Neural cell (in vitro differentiated cells): ENCODE measurements at regions not wholly inside any gene's neighbourhood (a gene's known extent, or its start where the extent isn't known, plus 50 kb on each side); places are given as distances from the start of the nearest gene placed in this dataset.

Source experiments
- H2AFZ ChIP-seq: fragments of 200-600, 300-800 bp; sonication (generic), shearing (Covaris generic); 2 replicates; pipeline ENCODE4 v1.6.0; 2014; ENCODE audit warnings: low read depth, mild to moderate bottlenecking, antibody characterized with exemption, low read length, moderate library complexity
- H3F3A ChIP-seq: fragments of 200-600 bp; shearing (Covaris generic); 2 replicates; pipeline ENCODE4 v1.6.1; 2016; ENCODE audit warnings: mild to moderate bottlenecking, moderate library complexity, mixed read lengths, antibody characterized with exemption, low read length; ENCODE audit not compliant: insufficient read depth, poor library complexity, severe bottlenecking
- H3K27ac ChIP-seq: fragments of 200-600, 300-800 bp; sonication (generic), shearing (Covaris generic); 2 replicates; pipeline ENCODE4 v1.5.1; 2014; ENCODE audit warnings: mild to moderate bottlenecking, low read length, moderate library complexity
- H3K27me3 ChIP-seq: fragments of 300-800, 200-600 bp; sonication (generic), shearing (Covaris generic); 2 replicates; pipeline ENCODE4 v1.6.0; 2014; ENCODE audit warnings: mild to moderate bottlenecking, low read depth, low read length, moderate library complexity; ENCODE audit not compliant: insufficient read depth
- H3K36me3 ChIP-seq: fragments of 300-800, 200-600 bp; sonication (generic), shearing (Covaris generic); 2 replicates; pipeline ENCODE4 v1.5.1; 2014; ENCODE audit warnings: mild to moderate bottlenecking, antibody characterized with exemption, low read length, moderate library complexity; ENCODE audit not compliant: insufficient read depth
- H3K4me2 ChIP-seq: fragments of 300-800, 200-600 bp; sonication (generic), shearing (Covaris generic); 2 replicates; pipeline ENCODE4 v1.6.0; 2014; ENCODE audit warnings: mild to moderate bottlenecking, low read length
- H3K4me3 ChIP-seq: fragments of 300-800, 200-600 bp; sonication (generic), shearing (Covaris generic); 2 replicates; pipeline ENCODE4 v1.5.1; 2014; ENCODE audit warnings: mild to moderate bottlenecking, low read length, moderate library complexity
- H3K79me2 ChIP-seq: fragments of 200-600 bp; shearing (Covaris generic); replicated peaks from 2 replicates; pipeline ENCODE4 v1.6.0; 2014; ENCODE audit warnings: mild to moderate bottlenecking, low read length, moderate library complexity; ENCODE audit not compliant: insufficient read depth
- H3K9ac ChIP-seq: fragments of 300-800, 200-600 bp; sonication (generic), shearing (Covaris generic); 2 replicates; pipeline ENCODE4 v1.6.1; 2016; ENCODE audit warnings: mild to moderate bottlenecking, low read length, mixed read lengths
- H3K9me2 ChIP-seq: fragments of 200-600 bp; shearing (Covaris generic); 2 replicates; pipeline ENCODE4 v1.6.1; 2016; ENCODE audit warnings: mild to moderate bottlenecking, low read length, mixed read lengths; ENCODE audit not compliant: insufficient read depth
- H3K9me3 ChIP-seq: fragments of 200-600, 300-800 bp; sonication (generic), shearing (Covaris generic); 2 replicates; pipeline ENCODE4 v1.6.1; 2016; ENCODE audit warnings: mild to moderate bottlenecking, mixed run types, low read length, moderate library complexity, mixed read lengths
- H4K20me1 ChIP-seq: fragments of 200-600 bp; shearing (Covaris generic); 2 replicates; pipeline ENCODE4 v1.6.1; 2016; ENCODE audit warnings: mild to moderate bottlenecking, mixed run types; ENCODE audit not compliant: insufficient read depth
- EP300 ChIP-seq: fragments of 450-650 bp; conservative IDR thresholded peaks from 2 replicates; pipeline ENCODE4 v1.6.1; 2014; ENCODE audit warnings: antibody characterized with exemption, mild to moderate bottlenecking, moderate library complexity; ENCODE audit not compliant: poor library complexity, severe bottlenecking
- EZH2 ChIP-seq: fragments of 200-600, 300-800 bp; shearing (Covaris generic), sonication (generic); IDR thresholded peaks from 2 replicates; pipeline ENCODE4 v1.6.1; 2014; ENCODE audit warnings: antibody characterized with exemption, low read length, borderline replicate concordance, mild to moderate bottlenecking; ENCODE audit not compliant: insufficient read depth, poor library complexity, severe bottlenecking
- MXI1 ChIP-seq: fragments of 450-650 bp; conservative IDR thresholded peaks from 2 replicates; pipeline ENCODE4 v1.6.1; 2014; ENCODE audit warnings: antibody characterized with exemption, mild to moderate bottlenecking; ENCODE audit not compliant: poor library complexity, severe bottlenecking
- POLR2AphosphoS5 ChIP-seq: IDR thresholded peaks from 2 replicates; pipeline ENCODE4 v1.6.1; 2012
- RAD21 ChIP-seq: fragments of 450-650 bp; conservative IDR thresholded peaks from 2 replicates; pipeline ENCODE4 v1.6.1; 2014; ENCODE audit warnings: antibody characterized with exemption, mild to moderate bottlenecking, moderate library complexity
- SMC3 ChIP-seq: fragments of 450-650 bp; conservative IDR thresholded peaks from 2 replicates; pipeline ENCODE4 v1.6.1; 2014; ENCODE audit warnings: antibody characterized with exemption, mild to moderate bottlenecking, moderate library complexity; ENCODE audit not compliant: poor library complexity
- TAF1 ChIP-seq: IDR thresholded peaks from 2 replicates; pipeline ENCODE4 v1.6.1; 2012; ENCODE audit warnings: low read depth
- TF ChIP-seq, protein P1 (sequence below): fragments of 450-650 bp; IDR thresholded peaks from 2 replicates; pipeline ENCODE4 v1.5.1; 2014; ENCODE audit warnings: antibody characterized with exemption, mild to moderate bottlenecking, moderate library complexity; ENCODE audit not compliant: poor library complexity, severe bottlenecking
- TF ChIP-seq, protein P2 (sequence below): IDR thresholded peaks from 2 replicates; pipeline ENCODE4 v1.6.1; 2012; ENCODE audit warnings: borderline replicate concordance

DNA sequence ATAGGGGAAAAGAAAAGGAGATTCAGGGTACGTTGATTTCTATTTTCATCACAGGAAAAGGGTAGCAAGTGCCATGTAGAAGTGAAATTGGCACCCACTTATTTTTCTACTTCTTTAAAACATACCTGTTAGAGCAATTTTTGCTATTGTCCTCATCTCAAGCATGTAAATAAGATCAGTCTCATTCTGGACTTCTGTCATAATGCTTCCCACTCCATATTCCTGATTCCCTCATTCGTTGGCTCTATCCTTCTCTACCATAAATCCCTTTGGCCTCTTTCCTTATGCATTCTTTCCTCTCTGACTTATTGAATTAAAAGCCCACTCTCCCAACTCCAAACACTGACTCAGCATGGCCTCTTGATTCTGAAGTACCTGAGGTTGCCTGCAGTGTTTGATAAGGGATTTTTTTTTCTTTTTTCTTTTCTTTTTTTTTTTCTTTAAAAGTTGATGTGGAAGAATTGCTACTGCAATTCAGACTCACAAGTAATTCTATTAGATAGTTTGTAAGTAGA lies 465.7 kb downstream of the SLITRK6 start:
- Histone ChIP-seq H3K9ac (no peak overlapping the region), H3K9me3 (no peaks in the 10 kb centered on the region), H2AFZ (no peak overlapping the region), H3K4me3 (no peak overlapping the region), H3K27ac (no peak overlapping the region), H3K4me2 (no peak overlapping the region), H3K27me3 (no peaks in the 10 kb centered on the region), H3K36me3 (no peaks in the 10 kb centered on the region), H4K20me1 (no peaks in the 10 kb centered on the region), H3F3A (peaks cover 3% of the 10 kb centered on the region), H3K79me2 (no peaks in the 10 kb centered on the region), H3K9me2 (no peaks in the 10 kb centered on the region)
- TF ChIP-seq EZH2 (no peak), RAD21 (no peak), MXI1 (no peak)

DNA sequence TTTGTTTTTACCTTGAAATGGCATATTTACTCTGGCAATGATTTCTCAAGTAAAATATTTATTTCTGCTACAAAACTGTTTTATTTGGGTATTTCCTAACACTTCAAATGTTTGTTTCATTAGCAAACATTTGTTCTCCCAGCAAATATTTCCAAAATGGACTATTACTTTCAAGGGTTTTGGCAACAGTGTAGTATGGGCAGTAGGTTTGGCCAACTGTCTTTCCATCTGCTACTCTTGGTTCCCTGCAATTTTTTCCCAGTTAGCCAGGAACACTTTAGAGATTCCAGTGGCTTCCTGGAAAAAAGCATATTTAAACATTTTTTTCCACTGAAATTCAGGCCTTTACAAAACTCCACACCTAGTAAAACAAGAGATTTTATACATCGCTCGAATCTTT lies 466.6 kb downstream of the SLITRK6 start:
- Histone ChIP-seq H3K9ac (no peak overlapping the region), H2AFZ (no peak overlapping the region), H4K20me1 (no peaks in the 10 kb centered on the region), H3K4me3 (no peak overlapping the region), H3K27me3 (no peaks in the 10 kb centered on the region), H3K27ac (no peak overlapping the region), H3K4me2 (no peak overlapping the region), H3F3A (peaks cover 3% of the 10 kb centered on the region), H3K79me2 (no peaks in the 10 kb centered on the region), H3K9me2 (no peaks in the 10 kb centered on the region), H3K9me3 (no peaks in the 10 kb centered on the region), H3K36me3 (no peaks in the 10 kb centered on the region)
- TF ChIP-seq, protein P1, sequence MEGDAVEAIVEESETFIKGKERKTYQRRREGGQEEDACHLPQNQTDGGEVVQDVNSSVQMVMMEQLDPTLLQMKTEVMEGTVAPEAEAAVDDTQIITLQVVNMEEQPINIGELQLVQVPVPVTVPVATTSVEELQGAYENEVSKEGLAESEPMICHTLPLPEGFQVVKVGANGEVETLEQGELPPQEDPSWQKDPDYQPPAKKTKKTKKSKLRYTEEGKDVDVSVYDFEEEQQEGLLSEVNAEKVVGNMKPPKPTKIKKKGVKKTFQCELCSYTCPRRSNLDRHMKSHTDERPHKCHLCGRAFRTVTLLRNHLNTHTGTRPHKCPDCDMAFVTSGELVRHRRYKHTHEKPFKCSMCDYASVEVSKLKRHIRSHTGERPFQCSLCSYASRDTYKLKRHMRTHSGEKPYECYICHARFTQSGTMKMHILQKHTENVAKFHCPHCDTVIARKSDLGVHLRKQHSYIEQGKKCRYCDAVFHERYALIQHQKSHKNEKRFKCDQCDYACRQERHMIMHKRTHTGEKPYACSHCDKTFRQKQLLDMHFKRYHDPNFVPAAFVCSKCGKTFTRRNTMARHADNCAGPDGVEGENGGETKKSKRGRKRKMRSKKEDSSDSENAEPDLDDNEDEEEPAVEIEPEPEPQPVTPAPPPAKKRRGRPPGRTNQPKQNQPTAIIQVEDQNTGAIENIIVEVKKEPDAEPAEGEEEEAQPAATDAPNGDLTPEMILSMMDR, result no peak
- TF ChIP-seq EZH2 (no peak), SMC3 (no peak), TAF1 (no peak), RAD21 (no peak), MXI1 (no peak), EP300 (no peak), POLR2AphosphoS5 (no peak)
- TF ChIP-seq, protein P2, sequence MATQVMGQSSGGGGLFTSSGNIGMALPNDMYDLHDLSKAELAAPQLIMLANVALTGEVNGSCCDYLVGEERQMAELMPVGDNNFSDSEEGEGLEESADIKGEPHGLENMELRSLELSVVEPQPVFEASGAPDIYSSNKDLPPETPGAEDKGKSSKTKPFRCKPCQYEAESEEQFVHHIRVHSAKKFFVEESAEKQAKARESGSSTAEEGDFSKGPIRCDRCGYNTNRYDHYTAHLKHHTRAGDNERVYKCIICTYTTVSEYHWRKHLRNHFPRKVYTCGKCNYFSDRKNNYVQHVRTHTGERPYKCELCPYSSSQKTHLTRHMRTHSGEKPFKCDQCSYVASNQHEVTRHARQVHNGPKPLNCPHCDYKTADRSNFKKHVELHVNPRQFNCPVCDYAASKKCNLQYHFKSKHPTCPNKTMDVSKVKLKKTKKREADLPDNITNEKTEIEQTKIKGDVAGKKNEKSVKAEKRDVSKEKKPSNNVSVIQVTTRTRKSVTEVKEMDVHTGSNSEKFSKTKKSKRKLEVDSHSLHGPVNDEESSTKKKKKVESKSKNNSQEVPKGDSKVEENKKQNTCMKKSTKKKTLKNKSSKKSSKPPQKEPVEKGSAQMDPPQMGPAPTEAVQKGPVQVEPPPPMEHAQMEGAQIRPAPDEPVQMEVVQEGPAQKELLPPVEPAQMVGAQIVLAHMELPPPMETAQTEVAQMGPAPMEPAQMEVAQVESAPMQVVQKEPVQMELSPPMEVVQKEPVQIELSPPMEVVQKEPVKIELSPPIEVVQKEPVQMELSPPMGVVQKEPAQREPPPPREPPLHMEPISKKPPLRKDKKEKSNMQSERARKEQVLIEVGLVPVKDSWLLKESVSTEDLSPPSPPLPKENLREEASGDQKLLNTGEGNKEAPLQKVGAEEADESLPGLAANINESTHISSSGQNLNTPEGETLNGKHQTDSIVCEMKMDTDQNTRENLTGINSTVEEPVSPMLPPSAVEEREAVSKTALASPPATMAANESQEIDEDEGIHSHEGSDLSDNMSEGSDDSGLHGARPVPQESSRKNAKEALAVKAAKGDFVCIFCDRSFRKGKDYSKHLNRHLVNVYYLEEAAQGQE, result no peak

DNA sequence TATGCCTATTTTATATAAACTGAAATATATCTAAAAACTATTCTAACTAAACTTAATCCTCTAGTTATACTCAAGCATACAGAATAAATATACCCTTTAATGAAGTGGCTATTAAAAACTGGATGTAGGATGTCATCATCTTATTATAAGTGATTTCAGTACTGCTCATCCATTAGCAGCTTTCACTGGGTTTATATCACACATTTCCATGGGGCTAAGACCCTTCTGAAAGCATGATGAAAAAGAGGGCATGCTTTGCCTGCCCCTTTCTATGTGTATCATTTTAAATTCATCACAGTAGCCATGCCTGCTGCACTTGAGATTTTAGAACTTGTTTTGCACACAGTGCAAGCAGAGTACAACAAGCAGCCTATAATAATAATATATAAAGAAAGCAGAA lies 477.5 kb downstream of the SLITRK6 start:
- no peak overlapping the region for H3K27ac ChIP-seq
- H2AFZ ChIP-seq, result no peak overlapping the region
- no peak overlapping the region for H3K9ac ChIP-seq
- TF ChIP-seq, protein P2, result no peak
- no peak for TF ChIP-seq POLR2AphosphoS5
- no peak for TF ChIP-seq RAD21
- TF ChIP-seq SMC3, result no peak
- no peak for TF ChIP-seq EP300
- TF ChIP-seq MXI1, result no peak
- TF ChIP-seq EZH2, result no peak
- H3K9me3 ChIP-seq, result no peaks in the 10 kb centered on the region
- H3K79me2 ChIP-seq, result no peaks in the 10 kb centered on the region
- no peaks in the 10 kb centered on the region for H3F3A ChIP-seq
- no peaks in the 10 kb centered on the region for H3K36me3 ChIP-seq
- H4K20me1 ChIP-seq, result no peaks in the 10 kb centered on the region
- H3K9me2 ChIP-seq, result no peaks in the 10 kb centered on the region
- no peaks in the 10 kb centered on the region for H3K27me3 ChIP-seq
- H3K4me3 ChIP-seq, result no peak overlapping the region
- H3K4me2 ChIP-seq, result no peak overlapping the region
